Tibial artery (tissue), 4 donors: ENCODE measurements at regions not wholly inside any gene's neighbourhood (a gene's known extent, or its start where the extent isn't known, plus 50 kb on each side); places are given as distances from the start of the nearest gene placed in this dataset.

Experiments used
- DNase-seq, 2 donors: peaks; one replicate each; pipeline ENCODE4 v3.0.0-alpha.2; 2019
- H3K27ac ChIP-seq, 2 donors: fragments of 200-600 bp; sonication (generic) in 1 of 2; 1 replicate in 1 of 2; 2 replicates in 1 of 2; pipeline ENCODE4 v1.5.1; 2018 to 2019; ENCODE audit warnings: mild to moderate bottlenecking in 1 of 2
- H3K27me3 ChIP-seq, 2 donors: fragments of 200-600 bp; sonication (generic) in 1 of 2; one replicate each; pipeline versions ENCODE4 v1.5.1 to v1.6.0; 2016 to 2019
- H3K36me3 ChIP-seq, 3 donors: fragments of 200-600 bp; sonication (generic) in 2 of 3; one replicate each; pipeline ENCODE4 v1.5.1; 2016 to 2019; ENCODE audit warnings: mild to moderate bottlenecking in 2 of 3
- H3K4me1 ChIP-seq, 4 donors: fragments of 200-600 bp; sonication (generic) in 2 of 4; 1 replicate in 3 of 4; 2 replicates in 1 of 4; pipeline ENCODE4 v1.5.1; 2016 to 2019
- H3K4me3 ChIP-seq, 2 donors: fragments of 200-600 bp; sonication (generic) in 1 of 2; 1 replicate in 1 of 2; 2 replicates in 1 of 2; pipeline ENCODE4 v1.5.1; 2018 to 2019; ENCODE audit warnings: mild to moderate bottlenecking in 2 of 2
- H3K9me3 ChIP-seq, 3 donors: fragments of 200-600 bp; sonication (generic) in 1 of 3; one replicate each; pipeline ENCODE4 v1.5.1; 2016 to 2019
- intact Hi-C: fragments of 100-400 bp; cut with DNase I; formaldehyde crosslinking; loops from one replicate; pipeline ENCODE4 v1.15.0; 2023; ENCODE audit warnings: low total_unique reads
- TF ChIP-seq, protein P1 (sequence below), 2 experiments: fragments of 200-600 bp in 1 of 2; fragments of 450-650 bp in 1 of 2; IDR thresholded peaks; one replicate each; pipeline ENCODE4 v1.5.1; 2017 to 2019; ENCODE audit warnings: antibody characterized with exemption in 2 of 2, mild to moderate bottlenecking in 1 of 2, moderate library complexity in 1 of 2

DNA sequence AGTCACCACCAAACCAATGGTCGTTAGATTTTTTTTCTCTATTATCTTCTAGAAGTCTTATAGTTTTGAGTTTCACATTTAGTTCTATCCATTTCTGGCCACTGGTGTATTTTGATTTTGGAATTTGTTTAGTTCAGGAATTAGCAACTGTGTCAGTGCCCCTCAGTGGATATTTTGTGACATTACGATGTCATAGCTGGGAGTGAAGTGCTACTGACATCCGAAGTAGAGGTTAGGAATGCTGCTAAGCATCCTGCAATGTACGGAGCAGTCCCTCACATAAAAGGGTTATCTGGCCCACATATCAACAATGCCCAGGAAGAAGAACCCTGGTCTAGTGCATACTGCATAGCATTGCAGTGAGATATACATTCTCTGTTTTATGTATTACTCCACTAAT lies 157.4 kb upstream of the RGPD4 start:
- TF ChIP-seq, protein P1, sequence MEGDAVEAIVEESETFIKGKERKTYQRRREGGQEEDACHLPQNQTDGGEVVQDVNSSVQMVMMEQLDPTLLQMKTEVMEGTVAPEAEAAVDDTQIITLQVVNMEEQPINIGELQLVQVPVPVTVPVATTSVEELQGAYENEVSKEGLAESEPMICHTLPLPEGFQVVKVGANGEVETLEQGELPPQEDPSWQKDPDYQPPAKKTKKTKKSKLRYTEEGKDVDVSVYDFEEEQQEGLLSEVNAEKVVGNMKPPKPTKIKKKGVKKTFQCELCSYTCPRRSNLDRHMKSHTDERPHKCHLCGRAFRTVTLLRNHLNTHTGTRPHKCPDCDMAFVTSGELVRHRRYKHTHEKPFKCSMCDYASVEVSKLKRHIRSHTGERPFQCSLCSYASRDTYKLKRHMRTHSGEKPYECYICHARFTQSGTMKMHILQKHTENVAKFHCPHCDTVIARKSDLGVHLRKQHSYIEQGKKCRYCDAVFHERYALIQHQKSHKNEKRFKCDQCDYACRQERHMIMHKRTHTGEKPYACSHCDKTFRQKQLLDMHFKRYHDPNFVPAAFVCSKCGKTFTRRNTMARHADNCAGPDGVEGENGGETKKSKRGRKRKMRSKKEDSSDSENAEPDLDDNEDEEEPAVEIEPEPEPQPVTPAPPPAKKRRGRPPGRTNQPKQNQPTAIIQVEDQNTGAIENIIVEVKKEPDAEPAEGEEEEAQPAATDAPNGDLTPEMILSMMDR (IDR thresholded peaks at IDR 0.05): peak; percentile 37 to 42
- peaks cover 0 to 8% (median 5%) of the 10 kb centered on the region in 3 donors for H3K9me3 ChIP-seq
- H3K27ac ChIP-seq: no peak overlapping the region
- no peak for DNase-seq
- H3K4me3 ChIP-seq: no peak overlapping the region
- no peaks in the 10 kb centered on the region for H3K36me3 ChIP-seq
- intact Hi-C loops: no loop called here
- no peaks in the 10 kb centered on the region for H3K27me3 ChIP-seq
- H3K4me1 ChIP-seq: no peaks in the 10 kb centered on the region

DNA sequence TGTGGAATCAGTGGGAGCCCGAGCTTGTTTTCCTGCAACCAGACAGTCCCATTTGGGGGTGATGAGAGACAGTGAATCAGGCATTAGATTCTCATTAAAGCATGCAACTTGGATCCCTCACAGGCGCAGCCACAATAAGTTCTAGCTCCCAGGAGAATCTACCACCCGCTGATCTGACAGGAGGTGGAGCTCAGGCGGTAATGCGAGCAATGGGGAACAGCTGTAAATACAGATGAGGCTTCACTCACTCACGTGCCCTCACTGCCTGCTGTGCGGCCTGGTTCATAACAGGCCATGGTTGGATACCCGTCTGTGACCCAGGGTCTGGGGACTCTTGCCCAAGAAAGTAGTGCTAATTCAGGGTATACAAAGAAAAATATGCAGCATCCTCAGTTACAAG lies 144.8 kb upstream of the RGPD4 start:
- peaks cover 0 to 10% (median 2%) of the 10 kb centered on the region in 4 donors for H3K4me1 ChIP-seq
- DNase-seq: no peak
- TF ChIP-seq, protein P1 (IDR thresholded peaks at IDR 0.05): no peak
- intact Hi-C loops: no loop called here
- no peaks in the 10 kb centered on the region for H3K27me3 ChIP-seq
- no peak overlapping the region for H3K27ac ChIP-seq
- H3K36me3 ChIP-seq: no peaks in the 10 kb centered on the region
- H3K4me3 ChIP-seq: no peak overlapping the region
- H3K9me3 ChIP-seq: no peaks in the 10 kb centered on the region

DNA sequence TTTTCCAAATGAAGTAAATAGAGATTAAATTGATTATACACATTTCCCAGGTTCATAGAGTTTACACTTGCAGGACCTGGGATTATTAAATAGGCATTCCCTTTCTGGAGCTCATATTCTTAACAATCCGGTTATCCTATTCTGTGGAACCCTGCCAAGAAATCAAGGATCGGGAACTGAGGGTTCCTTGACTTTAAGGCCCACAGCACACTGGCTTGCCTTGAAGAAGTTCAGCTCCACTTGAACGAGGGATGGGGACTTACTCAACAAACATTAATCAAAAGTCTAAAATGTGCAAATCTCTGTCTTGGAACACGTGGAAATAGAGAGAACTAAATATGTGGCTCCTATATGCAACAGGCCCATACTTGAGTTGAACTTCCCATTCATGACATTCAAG lies 142.3 kb upstream of the RGPD4 start:
- peaks cover 0 to 10% (median 2%) of the 10 kb centered on the region in 4 donors for H3K4me1 ChIP-seq
- H3K9me3 ChIP-seq: no peaks in the 10 kb centered on the region
- no peaks in the 10 kb centered on the region for H3K36me3 ChIP-seq
- DNase-seq: no peak
- no peak overlapping the region for H3K4me3 ChIP-seq
- TF ChIP-seq, protein P1 (IDR thresholded peaks at IDR 0.05): no peak
- H3K27me3 ChIP-seq: no peaks in the 10 kb centered on the region
- intact Hi-C loops: no loop called here
- no peak overlapping the region for H3K27ac ChIP-seq

DNA sequence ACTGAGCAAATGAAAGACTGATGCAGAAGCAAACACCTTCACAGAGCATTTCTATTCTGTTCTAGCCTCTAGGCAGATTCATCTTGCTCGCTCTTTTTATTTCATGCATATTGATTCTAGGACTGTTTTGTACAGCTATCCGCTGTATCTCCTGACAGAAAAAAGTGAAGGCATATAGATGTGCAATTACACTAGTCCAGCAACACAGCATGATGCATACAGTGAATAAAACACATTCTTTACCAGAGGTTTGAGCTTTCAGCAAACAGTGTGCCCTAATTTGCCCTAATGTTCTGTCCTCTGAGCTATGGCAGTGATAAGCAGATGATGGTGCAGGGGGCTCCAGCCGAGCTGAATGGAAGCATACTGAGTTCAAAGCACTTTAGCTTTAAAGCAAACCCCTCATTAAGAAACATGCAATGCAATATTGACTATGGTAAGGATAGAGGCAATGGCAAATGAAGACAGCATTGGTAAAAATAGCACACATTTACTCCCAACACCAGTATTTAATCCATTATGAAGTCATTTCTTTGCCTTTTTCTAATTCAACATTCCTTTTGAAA lies 141.2 kb upstream of the RGPD4 start:
- no peak for DNase-seq
- Histone ChIP-seq H3K27ac (no peak overlapping the region), H3K9me3 (no peaks in the 10 kb centered on the region), H3K36me3 (no peaks in the 10 kb centered on the region), H3K4me3 (no peak overlapping the region), H3K4me1 (peaks cover 0 to 4% (median 2%) of the 10 kb centered on the region in 4 donors), H3K27me3 (no peaks in the 10 kb centered on the region)
- TF ChIP-seq, protein P1 (IDR thresholded peaks at IDR 0.05): no peak
- intact Hi-C loops: no loop called here

DNA sequence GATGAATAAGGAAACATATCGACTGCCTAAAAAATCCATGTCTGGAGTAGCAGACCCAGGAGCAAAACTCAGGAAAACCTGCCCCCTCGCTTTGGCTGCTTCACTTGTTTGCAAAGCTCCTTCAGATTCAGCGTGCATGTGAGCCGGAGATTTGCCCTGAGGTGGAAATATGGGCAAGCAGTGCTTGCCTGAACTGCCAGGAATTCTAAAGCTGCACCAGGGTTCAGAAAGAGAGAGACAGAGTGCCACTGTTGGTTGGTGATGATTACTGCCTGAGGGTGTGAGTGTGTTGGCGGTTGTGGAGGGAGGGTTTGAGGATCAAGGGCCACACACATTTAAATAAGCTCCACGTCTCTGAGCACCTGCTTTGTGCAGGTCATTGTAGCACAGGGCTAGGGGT lies 139.6 kb upstream of the RGPD4 start:
- H3K27ac ChIP-seq: no peak overlapping the region

More for the DNA sequence above, 139.6 kb upstream of the RGPD4 start:
- DNase-seq: no peak
- Histone ChIP-seq H3K4me3 (no peak overlapping the region), H3K9me3 (no peaks in the 10 kb centered on the region), H3K36me3 (no peaks in the 10 kb centered on the region), H3K4me1 (no peaks in the 10 kb centered on the region), H3K27me3 (no peaks in the 10 kb centered on the region)
- intact Hi-C loops: no loop called here
- TF ChIP-seq, protein P1 (IDR thresholded peaks at IDR 0.05): no peak
